Activated CD8-positive, alpha-beta memory T cell treated with anti-CD3 and anti-CD28 coated beads, Interleukin-2, amount 50 U/mL, for 1 hour (primary cell): ENCODE measurements at regions not wholly inside any gene's neighbourhood (a gene's known extent, or its start where the extent isn't known, plus 50 kb on each side); places are given as distances from the start of the nearest gene placed in this dataset.
"Not testable (repeated sequence)": the region's sequence is repeated elsewhere in the genome, so short reads cannot be mapped to it uniquely, and the experiment has no call there.

ENCODE experiments used
- DNase-seq: peaks from one replicate; pipeline ENCODE4 v3.0.0-alpha.2; 2020; ENCODE audit errors: extremely low read depth

DNA sequence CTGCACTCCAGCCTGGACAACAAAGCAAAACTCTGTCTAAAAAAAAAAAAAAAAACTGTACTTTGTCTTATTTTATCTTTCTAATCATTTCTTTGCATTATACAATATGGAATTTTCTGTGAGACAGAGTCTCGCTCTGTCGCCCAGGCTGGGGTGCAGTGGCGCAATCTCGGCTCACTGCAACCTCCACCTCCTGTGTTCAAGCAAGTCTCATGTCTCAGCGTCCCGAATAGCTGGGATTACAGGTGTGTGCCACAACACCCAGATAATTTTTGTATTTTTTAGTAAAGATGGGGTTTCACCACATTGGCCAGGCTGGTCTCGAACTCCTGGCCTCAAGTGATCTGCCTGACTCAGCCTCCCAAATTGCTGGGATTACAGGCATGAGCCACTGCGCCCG is 90.0 kb downstream of the MRPL14 start:
- not testable (repeated sequence) for DNase-seq

DNA sequence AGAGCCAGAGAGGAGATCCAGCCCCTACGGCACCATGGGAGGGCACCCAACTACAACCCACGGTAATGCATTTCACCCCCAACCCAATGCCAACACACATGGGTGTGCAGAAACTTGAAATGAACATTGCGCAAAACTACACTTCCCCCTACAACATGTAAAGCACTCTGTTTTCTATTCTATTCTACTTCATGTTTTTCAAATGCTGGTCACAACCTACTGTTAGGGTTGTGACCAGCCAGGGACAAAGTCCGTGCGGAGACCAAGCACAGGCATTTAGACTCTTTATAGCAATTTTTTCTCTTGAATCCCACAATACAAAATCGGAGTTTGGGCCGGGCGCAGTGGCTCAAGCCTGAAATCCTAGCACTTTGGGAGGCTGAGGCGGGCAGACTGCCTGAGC is 90.6 kb downstream of the MRPL14 start:
- DNase-seq, result no peak

DNA sequence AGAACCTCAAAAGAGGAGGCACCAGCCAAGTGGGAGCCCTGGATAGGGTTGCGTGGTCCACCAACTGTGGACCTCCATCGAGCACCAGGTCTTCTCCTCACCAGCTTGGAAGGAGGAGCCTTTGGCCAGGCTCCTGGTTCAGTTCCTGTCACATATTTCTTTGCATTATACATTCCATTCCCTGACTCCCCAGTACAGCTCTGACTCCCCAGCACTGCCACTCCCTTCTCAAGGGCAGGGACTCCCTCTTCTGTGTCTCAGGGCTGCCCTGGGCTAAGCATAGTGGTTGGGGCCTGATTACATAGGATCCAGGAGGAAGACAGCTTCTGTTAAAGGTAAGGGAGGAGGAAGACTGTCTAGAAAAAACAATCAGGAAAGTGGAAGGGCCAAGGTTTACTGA is 91.1 kb downstream of the MRPL14 start:
- no peak for DNase-seq

DNA sequence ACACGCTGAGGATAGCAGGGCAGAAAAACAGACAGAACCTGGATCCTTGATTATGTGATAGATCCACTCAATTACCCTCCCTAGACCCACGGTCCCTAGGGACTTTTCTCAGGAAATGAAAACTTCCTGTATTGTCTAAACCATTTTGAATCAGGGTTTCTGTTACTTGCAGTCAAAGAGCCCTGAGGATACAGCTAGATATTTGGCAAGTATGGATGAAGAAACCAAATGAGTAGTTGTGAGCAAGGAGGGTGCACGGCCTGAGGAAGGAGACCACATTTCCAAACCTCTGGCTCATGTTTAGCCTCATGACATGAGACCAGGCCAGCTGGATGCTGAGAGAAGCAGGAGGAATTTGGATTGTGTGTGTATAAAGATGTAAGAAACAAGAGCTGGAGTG is 91.6 kb downstream of the MRPL14 start:
- no peak for DNase-seq

DNA sequence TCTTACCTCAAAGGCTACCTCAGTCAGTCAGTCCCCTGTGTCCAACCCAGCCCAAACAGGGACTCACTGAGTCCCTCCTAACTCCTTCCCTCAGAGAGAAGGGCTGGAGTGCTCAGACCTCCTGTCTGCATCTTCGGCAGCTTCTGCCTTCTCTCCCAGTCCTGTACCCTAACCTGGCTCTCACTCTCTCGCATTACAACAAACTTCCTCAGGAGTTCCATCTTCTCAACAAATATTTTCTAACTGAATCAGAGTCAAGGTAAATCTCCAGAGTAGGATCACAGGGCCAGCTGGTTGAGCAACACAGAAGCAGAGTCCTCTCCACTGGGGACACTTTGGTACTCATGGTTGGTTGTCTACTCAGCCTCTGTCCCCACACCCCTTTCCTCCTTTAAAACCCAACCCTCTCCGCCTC is 92.3 kb downstream of the MRPL14 start:
- no peak for DNase-seq

DNA sequence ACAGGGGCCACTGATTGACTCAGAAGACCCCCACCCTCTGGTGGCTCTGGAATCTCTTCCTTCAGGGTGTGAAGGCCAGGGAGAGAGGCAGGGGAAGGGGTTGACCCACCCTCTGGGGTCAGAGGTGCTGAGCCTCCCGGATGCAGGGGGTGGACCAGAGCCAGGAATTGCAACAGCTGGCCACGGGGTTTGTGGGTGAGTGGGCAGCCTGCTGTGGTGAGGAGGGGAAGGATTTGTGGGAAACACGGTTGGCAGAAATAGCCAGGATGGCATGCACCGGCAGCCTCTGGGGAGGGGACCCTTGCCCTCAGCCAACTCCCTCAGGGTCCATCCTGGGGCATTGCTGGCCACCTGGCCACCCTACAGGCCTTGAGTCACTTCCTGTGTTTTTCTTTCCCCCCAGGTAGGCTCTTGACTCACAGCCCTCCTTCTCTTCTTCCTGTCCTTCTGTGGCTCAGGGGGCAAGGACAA is 92.8 kb downstream of the MRPL14 start:
- no peak for DNase-seq

DNA sequence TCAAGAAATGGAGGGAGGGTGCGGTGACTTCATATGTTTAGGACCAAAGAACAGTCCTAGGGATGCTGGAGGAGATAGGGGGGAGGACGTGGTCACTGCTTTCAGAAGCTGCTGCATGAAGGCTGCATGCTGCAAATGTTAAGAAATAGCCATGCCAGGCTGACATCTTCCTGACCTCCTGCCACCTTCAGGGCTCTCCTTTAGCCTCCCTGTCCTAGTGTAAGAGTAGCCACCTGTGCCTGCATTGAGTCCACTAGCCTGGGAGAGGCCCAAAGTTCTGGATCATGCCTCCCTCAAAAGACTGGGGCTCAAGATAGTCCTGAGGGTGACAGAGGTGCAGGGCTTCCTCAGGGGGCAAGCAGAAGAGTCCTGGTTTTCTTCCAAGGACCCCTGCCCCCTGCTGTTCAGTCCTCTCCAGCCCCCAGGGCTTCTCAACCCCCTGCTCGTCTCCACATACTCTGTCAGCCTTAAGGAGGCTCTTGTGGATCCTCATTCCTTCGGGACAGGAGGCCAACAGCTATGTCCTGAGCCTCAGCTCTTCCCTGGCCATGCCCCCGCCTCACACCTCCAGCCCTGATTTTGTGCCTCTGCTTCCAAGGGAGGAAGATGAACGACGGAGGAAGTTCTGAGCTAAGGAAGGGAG is 96.3 kb downstream of the MRPL14 start:
- DNase-seq, result no peak

DNA sequence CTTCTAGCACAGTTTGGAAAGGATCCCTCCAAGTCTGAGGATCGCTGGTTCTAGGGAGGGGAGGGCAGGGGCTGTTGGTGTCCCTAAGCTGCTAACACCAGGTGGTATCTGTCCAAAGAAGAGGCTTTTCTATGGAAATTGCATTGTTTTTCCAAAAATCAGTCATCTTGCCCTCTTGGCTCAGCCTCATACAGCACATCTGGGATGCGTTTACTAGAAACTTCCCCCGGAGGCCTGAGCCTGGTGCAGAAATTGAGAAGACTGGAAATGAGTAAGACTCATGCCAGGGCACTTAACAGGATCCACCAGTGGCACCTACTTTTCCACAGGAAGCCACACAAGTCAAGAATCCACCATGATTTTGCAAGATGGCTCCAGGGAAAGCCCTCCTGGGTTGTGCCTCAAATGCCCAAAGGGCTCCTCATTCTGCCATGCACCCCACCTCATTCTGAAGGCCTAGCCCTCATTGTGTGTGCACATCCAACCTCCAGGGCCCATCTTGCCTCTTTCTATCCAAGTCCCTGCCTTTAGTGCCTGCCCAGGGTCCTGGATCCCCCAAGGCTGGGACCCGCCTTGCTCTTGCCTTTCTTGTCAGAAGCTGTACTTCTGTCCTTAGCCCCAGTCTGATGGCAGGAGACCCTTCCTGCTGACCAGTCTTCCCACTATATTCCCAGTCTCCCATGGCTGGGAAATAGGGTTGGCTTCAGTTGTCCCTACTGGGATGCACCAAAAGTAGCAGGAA is 97.6 kb downstream of the MRPL14 start:
- DNase-seq, result no peak

DNA sequence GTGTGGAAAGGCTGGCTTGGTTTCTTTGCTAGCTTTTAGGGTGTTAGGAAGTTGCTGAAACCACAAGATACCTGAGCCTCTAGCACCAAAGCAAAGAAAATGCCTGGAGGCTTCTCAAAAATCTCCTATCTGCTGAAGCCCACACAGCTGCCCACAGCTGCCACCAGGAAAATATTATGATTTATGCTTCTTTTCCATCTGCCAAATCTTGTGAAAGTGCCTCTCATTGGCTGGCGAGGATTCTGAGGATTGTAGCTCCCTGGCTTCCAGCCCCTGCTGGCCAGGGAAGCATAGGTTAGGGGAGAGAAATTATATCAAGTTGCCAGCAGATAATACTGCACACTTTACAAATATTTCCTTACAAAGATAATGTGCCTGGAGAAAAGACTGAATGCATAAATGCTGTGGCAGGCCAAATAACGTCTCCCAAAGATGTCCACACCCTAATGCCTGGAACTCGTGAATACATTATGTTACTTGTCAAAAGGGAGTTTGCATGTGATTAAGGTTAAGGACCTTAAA is 98.4 kb downstream of the MRPL14 start:
- no peak for DNase-seq

DNA sequence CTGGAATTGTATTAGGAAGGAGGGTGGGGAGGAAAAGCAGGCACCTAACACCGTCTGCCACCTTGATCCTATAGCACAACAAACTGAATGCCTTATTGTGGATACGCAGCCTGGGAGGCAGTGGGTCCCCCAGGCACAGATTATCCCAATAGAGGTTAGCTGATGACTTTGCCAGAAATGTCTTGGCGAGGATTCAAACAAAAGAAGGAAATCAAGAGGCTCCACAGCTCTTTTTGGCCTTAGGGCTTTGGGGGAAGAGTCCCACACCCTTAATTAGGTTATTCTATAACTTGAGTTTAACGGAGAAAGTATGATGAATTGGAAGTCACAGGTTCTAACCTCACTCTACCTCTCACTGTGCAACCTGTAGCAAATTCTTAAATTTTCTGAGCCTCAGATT is 102.0 kb downstream of the MRPL14 start:
- DNase-seq, result no peak

DNA sequence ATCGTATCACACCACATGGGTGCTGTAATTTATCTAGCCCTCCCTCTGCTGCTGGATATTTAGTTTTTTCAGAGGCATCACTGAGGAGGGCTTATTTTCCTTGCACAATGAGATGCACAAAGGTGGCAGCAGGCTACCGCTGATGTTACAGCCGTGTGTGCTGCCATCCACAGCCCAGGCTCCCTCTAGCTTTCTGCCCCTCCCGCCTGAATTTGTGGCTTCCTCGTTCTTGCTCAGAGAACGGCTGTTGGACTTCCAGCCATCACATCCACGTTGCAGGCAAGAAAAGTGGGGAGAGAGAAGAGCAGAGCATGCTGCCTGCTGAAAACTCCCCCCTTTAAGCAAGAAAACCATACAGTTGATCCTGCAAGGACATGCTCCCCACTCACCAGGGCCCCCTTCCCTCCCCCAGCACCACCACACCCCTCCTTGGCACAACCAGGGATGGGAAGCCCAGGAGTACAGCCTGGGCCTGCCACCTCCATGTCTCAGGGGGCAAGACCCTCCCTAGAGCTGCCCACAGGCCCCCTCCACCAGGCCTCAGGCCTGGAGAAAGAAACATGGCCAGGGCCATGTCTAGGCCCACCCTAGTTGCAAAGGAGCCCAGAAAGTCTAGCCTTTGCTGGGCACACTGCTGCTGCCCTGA is 102.6 kb downstream of the MRPL14 start:
- DNase-seq, result no peak

DNA sequence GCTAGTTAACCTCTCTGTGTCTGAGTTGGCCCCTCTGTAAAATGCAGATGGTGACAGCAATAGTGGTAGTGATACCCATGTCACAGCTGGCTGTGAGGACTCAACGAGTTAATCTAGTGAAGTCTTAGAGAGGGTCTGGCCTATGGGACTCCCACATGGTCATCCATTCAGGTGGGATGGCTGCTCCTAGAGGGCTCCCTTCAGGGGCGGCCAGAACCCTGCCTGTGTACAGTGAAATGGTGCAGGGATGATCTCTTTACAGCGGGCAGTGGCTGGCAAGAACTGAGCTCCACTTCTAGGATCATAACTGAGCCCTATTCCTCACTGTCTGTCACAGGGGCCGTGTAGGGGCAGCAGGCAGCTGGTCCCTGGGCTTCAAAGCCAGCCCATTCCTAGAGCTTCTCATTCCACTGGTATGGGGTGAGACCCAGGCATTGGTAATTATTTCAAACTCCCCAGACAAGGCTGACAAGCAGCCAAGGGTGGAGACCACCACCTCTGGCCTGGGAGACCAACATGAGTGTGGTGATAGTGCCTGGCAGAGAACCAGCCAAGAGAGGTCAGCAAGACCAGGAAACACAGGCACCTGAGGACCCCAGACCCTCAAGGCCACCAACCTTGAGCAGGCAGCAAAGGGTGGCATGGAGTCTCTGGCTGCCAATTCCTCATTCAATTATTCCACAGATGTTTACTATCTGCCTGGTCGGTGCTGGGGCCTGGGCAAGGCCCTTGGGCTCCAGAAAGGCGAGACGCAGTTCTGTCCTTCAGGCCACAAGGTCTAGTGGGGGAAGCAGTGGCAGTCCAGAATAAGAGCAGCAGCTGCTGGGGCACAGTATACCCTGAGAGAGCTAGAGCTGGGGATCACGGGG is 103.4 kb downstream of the MRPL14 start:
- DNase-seq, result no peak

DNA sequence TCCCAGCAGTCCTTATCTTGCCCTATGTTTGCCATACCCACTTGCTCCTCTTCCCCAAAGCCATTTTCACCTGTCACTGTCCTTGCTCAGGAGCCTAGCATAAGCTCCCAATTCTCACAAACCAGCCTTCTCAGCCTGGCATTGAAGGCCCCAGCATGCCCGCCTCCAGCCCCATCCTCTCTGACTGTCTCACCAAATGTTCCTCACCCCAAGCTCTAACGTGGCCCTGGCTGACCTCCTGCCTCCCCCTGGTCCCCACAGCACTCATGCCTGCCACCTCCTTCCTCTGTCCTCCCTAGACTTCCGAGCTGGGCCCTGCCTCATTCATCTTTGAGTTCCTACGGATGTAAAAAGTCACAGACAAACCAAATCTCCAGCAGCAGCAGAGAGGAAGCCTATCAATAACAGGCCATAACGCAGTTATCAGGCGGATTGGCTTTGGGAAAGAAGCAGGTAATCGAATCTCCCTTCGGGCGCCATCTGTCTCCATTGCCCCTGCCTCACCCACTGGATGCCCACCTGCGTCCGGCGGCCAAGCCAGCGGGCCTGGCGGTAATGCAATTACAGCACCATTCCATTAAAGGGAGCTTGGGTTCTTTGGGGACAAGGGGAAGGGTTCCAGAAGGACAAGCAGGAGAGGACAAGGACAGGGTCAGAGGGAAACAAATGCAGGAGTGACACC is 104.4 kb downstream of the MRPL14 start:
- DNase-seq, result no peak

DNA sequence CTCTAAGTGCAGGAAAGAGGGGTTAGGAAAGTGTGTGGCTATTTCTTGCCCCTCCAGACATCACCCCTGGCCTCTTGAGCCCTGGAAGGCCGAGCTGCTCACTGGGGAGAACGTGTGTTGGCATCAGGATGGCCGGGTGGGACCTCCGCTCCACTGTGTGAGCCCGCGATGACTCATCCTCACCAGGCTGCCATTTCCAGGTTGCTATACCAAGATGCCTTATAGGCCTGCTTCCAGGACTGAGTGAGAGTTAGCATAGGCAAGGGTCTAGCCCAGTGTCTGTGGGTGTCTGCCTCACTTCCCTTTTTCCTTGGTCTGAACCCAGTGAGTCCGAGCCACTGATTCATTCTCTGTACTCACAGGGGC is 105.0 kb downstream of the MRPL14 start:
- no peak for DNase-seq

DNA sequence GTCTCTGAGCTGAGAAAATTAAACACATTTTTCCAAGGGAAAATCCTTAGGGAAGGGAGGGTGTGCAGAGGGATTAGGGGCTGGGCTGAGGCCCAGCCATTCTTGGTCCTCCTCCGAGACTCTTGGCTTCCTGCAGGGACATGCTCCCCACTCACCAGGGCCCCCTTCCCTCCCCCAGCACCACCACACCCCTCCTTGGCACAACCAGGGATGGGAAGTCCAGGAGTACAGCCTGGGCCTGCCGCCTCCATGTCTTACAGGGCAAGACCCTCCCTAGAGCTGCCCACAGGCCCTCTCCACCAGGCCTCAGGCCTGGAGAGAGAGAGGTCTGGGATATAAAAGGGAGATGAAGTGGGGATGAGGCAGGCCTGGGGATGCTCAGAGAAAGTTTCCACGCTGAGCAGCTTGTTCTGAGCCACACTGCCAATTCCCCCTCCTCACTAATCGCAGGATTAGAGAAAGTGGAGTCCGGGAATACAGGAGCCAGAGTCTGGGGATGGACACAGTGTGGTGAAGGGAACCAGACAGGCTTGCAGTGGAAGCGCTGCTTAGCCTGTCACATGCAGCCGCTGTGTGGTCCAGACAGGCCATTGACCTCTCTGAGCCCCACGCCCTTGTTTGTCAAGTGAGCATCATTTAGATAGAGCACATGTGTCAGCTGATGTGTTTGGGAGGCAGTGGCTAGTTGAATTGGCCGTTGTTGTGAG is 105.5 kb downstream of the MRPL14 start:
- DNase-seq, result no peak

DNA sequence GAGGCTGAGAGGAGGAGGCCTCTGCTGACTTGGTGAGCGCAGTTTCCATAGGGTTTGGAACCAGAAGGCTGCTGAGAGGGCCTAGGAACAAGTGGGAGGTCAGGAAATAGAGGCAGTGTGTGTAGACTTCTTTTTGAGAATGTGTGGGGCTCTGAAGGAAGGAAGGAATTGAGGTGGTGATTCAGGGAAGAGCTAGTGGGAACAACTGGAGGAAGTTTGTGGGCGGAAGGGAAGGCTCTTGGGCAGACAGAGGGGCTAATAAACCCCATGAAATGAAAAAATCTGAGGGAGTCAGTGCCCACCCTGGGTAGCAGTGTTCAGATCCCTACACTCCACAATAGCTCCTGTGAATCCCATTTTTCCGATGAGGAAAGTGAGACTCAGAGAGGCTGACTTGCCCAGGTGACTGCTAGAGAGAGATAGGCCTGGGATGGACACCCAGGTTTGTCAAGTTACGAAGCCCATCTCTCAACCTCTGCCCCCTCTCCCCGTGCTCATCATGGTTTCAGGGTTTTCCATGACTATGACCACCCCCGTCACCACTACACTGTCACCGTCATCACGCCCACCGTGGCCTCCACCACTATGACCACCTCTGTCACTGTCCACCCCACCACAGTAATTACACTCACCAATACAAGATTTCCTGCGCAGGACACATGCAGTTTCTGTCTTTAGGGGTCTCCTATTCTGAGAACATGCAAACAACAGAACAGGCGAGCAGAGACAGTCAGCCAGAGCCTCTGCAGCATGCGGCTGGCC is 106.4 kb downstream of the MRPL14 start:
- DNase-seq, result no peak

DNA sequence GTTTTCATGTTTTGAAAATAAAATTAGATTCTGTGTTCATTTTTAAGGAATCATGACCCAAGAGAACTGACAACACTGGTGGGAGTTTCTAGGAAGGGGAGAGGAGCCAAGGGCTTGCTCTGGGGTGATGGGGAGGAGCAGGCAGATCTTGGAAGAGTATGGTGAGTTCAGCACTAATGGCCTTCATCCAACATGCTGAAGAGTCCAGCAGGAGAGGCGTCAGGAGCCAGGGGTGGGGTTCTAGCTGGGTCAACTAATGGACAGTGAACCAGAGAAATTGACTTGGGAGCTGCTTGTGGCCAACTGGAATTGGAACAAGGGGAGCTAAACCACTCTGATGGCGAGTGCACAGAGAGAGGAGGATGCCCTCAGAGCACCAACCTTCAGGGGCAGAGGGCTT is 107.1 kb downstream of the MRPL14 start:
- no peak for DNase-seq

DNA sequence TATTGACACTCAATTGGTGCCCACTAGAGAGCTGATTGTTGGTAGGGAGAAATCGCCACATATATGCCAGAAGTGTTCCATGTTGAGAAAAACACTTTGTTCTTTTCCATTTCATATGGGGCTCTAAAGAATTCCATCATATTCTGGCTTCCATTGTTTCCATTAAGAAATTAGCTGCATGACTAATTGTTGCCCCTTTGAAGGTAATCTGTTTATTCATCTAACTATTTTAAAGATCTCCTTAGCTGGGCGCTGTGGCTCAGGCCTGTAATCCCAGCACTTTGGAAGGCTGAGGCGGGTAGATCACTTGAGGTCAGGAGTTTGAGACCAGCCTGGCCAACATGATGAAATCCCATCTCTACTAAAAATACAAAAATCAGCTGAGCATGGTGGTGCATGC is 109.9 kb downstream of the MRPL14 start:
- not testable (repeated sequence) for DNase-seq

DNA sequence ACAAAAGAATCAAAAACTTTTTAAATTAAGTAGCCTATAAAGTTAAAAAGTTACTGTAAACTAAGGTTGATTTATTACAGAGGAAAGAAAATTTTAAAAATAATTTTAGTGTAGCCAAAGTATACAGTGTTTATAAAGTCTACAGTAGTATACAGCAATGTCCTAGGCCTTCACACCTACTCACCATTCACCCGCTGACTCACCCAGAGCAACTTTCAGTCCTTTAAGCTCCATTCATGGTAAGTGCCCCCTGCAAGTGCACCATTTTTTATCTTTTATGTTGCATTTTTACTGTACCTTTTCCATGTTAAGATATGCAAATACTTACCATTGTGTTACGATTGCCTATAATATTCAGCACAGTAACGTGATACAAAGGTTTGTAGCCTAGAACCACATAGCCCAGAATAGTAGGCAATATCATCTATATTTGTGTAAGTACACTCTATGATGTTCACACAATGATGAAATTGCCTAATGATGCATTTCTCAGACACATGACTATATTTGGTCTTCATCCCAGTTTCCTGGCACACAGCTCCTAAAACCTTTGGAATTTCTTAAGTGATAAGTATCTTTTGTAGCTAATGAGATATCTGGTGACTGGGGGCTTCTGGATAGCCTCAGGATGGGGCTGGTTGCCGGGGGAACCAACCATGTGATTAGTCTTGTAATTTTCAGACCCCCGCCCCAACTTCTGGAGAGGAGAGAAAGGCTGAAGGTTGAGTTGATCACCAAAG is 111.0 kb downstream of the MRPL14 start:
- no peak for DNase-seq
